ENCODE measurements at regions not wholly inside any gene's neighbourhood (a gene's known extent, or its start where the extent isn't known, plus 50 kb on each side); places are given as distances from the start of the nearest gene placed in this dataset.

DNA sequence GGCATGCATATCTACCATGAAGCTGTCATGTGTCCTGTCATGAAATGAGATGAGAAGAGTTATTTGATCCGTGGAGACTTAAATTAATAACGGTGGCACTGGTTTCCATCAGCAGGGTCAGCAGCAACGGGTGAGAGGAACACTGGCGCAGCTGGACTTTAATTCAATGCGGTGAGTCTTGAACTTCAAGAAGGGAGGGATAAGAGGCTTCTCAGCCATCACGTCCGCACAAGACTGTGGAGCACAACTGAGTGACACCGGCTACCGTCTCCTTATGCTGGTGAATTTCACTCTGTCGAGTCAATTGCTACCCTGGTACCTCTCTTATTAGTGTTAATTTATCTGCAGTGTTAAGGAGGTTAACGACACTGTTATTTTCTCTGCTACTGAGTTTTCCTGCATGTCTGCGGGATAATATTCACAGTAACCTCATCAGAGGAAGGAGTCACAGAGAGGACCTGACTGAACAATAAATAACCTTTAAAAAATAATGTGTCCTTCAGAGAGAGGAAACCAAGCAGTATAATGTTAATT is 236.8 kb downstream of the EPHA4 start:
- no peaks in the 10 kb centered on the region for H3K36me3 Mint-ChIP-seq (ENCODE audit: low read depth)
- H3K4me1 Mint-ChIP-seq (ENCODE audit: low read depth) = no peaks in the 10 kb centered on the region

DNA sequence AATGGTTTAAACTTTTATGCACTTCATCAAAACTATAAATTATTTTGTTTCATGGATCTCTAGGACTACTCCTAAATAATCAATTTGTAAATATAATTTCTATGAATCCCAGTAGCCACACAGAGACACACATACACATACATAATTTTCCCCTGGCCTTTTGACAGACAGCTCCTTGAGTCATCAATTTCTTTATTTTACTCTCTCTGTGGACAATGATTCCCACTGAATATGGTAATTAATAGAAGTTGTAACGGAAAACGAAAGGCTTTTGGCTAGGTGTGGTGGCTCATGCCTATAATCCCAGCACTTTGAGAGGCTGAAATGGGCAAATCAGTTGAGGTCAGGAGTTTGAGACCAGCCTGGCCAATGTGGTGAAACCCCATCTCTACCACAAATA is 235.1 kb downstream of the EPHA4 start:
- no peaks in the 10 kb centered on the region for H3K4me1 Mint-ChIP-seq (ENCODE audit: low read depth)
- no peak overlapping the region for H3K4me3 Mint-ChIP-seq
- DNase-seq (ENCODE audit: low spot score) = no peak
- H3K27ac Mint-ChIP-seq = no peak overlapping the region
- H3K36me3 Mint-ChIP-seq (ENCODE audit: low read depth) = no peaks in the 10 kb centered on the region
- H3K27me3 Mint-ChIP-seq (ENCODE audit: low read depth) = no peaks in the 10 kb centered on the region
- H3K9me3 Mint-ChIP-seq = no peaks in the 10 kb centered on the region

More for the DNA sequence above, 236.8 kb downstream of the EPHA4 start:
- Mint-ChIP-seq H3K27me3 (ENCODE audit: low read depth) (no peaks in the 10 kb centered on the region), H3K4me3 (no peak overlapping the region), H3K27ac (no peak overlapping the region), H3K9me3 (no peaks in the 10 kb centered on the region)
- no peak for DNase-seq (ENCODE audit: low spot score)

DNA sequence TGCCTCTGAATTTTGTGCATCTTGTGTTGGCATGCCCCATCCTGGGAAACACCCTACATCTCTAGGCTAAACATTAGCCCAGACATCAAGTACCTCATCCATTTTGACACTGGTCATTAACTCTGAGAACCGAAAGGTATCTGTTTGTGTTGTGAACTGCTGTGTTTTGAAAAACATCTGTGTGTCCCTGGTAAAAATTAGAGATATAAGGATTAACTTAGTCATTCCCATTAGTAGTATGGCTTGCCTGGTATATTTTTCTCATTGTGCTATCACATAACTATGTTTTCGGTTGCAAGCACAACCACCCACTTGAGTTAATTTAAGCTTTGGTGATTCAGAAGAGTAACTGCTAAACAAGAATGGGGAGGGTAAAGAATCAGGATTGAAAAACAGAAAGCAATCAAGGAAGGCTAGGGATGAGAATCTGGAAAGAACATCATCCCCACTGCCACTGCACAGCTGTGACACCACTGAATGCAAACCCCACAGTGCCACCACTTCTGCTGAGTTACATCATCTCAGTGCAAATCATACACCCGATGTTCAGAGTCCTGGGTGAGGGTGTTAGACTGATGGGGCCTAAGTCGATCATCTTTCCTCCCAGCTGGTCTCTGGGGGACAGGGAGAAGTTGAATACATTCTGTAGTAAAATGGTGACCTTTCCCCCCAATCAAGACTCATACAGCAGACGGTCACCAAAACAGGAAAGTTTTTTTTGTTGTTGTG is 234.0 kb downstream of the EPHA4 start:
- DNase-seq (ENCODE audit: low spot score) = no peak
- Mint-ChIP-seq H3K27ac (no peak overlapping the region), H3K27me3 (ENCODE audit: low read depth) (no peaks in the 10 kb centered on the region), H3K36me3 (ENCODE audit: low read depth) (no peaks in the 10 kb centered on the region), H3K9me3 (no peaks in the 10 kb centered on the region), H3K4me1 (ENCODE audit: low read depth) (no peaks in the 10 kb centered on the region), H3K4me3 (no peak overlapping the region)

DNA sequence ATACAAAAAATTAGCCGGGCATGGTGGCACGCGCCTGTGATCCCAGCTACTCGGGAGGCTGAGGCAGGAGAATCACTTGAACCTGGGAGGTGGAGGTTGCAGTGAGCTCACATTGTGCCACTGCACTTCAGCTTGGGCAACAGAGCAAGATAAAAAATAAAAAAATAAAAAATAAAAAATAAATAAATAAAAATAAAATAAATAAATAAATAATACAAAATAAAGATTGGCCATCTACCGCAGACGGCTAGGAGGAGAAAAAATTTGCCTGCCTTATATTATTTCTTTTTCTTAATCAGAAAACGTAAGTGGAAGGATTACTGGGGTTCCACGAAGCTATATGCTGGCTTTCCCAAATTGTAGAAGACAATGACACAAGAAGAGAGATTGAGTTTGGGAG is 229.7 kb downstream of the EPHA4 start:
- DNase-seq (ENCODE audit: low spot score) = no peak
- H3K27me3 Mint-ChIP-seq (ENCODE audit: low read depth) = peaks cover 3% of the 10 kb centered on the region
- no peak overlapping the region for H3K4me3 Mint-ChIP-seq
- no peaks in the 10 kb centered on the region for H3K9me3 Mint-ChIP-seq
- no peaks in the 10 kb centered on the region for H3K36me3 Mint-ChIP-seq (ENCODE audit: low read depth)
- no peak overlapping the region for H3K27ac Mint-ChIP-seq
- H3K4me1 Mint-ChIP-seq (ENCODE audit: low read depth) = no peaks in the 10 kb centered on the region

GRCh38 chr2:221343524-221343923 is 228.6 kb downstream of the EPHA4 start:
- no peaks in the 10 kb centered on the region for H3K4me1 Mint-ChIP-seq (ENCODE audit: low read depth)
- peaks cover 3% of the 10 kb centered on the region for H3K27me3 Mint-ChIP-seq (ENCODE audit: low read depth)
- no peaks in the 10 kb centered on the region for H3K9me3 Mint-ChIP-seq
- no peaks in the 10 kb centered on the region for H3K36me3 Mint-ChIP-seq (ENCODE audit: low read depth)
- no peak overlapping the region for H3K4me3 Mint-ChIP-seq
- no peak overlapping the region for H3K27ac Mint-ChIP-seq
- no peak for DNase-seq (ENCODE audit: low spot score)

DNA sequence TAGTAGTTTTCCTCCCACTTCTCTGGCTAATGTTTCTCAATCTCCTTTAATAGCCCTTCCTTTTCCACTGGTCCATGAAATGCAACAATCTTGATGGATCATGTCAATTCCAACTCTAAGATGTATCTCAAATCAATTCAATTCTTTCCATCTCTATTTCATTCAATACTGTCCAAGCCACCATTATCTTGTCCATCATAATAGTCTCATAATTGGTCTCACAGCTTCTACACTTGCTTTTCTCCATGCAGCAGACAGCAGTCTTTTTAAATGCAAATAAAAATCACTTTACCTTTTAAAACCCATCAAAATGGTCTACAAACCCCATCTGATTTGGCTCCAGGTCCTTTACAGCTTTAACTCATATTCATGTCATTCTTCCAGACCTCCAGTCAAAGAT is 226.6 kb downstream of the EPHA4 start:
- no peaks in the 10 kb centered on the region for H3K9me3 Mint-ChIP-seq
- no peak overlapping the region for H3K4me3 Mint-ChIP-seq
- H3K27me3 Mint-ChIP-seq (ENCODE audit: low read depth) = peaks cover 3% of the 10 kb centered on the region
- H3K27ac Mint-ChIP-seq = no peak overlapping the region
- H3K4me1 Mint-ChIP-seq (ENCODE audit: low read depth) = no peaks in the 10 kb centered on the region
- H3K36me3 Mint-ChIP-seq (ENCODE audit: low read depth) = no peaks in the 10 kb centered on the region
- DNase-seq (ENCODE audit: low spot score) = no peak

DNA sequence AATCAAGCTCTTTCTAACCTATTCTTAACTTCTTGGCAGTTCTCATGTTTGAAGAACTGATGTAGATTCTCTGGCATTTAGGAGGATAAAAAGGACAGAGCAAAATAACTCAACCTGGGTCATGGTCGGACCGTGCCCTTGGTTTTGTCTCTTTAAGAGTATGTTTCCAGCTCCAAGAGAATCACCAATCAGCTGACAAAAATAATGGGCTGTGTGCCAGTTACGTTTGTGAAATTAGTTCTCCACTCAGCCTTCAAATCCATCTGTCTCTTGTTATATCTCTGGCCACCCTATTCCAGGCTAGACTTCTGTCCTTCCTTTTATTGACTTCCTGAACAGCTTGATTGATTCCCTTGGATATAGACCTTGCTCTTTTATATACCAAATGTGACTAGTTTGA is 225.7 kb downstream of the EPHA4 start:
- Mint-ChIP-seq H3K4me1 (ENCODE audit: low read depth) (no peaks in the 10 kb centered on the region), H3K27me3 (ENCODE audit: low read depth) (peaks cover 4% of the 10 kb centered on the region), H3K36me3 (ENCODE audit: low read depth) (no peaks in the 10 kb centered on the region), H3K4me3 (no peak overlapping the region), H3K9me3 (no peaks in the 10 kb centered on the region), H3K27ac (no peak overlapping the region)
- no peak for DNase-seq (ENCODE audit: low spot score)

GRCh38 chr2:221347471-221347870 is 224.6 kb downstream of the EPHA4 start:
- Mint-ChIP-seq H3K27ac (no peak overlapping the region), H3K4me3 (no peak overlapping the region), H3K36me3 (ENCODE audit: low read depth) (no peaks in the 10 kb centered on the region), H3K9me3 (no peaks in the 10 kb centered on the region), H3K4me1 (ENCODE audit: low read depth) (no peaks in the 10 kb centered on the region), H3K27me3 (ENCODE audit: low read depth) (peaks cover 4% of the 10 kb centered on the region)
- no peak for DNase-seq (ENCODE audit: low spot score)

- Mint-ChIP-seq H3K27ac (no peak overlapping the region), H3K36me3 (ENCODE audit: low read depth) (no peaks in the 10 kb centered on the region), H3K27me3 (ENCODE audit: low read depth) (peaks cover 1% of the 10 kb centered on the region), H3K9me3 (no peaks in the 10 kb centered on the region), H3K4me1 (ENCODE audit: low read depth) (no peaks in the 10 kb centered on the region), H3K4me3 (no peak overlapping the region)
- no peak for DNase-seq (ENCODE audit: low spot score)
These were observed 221.5 kb downstream of the EPHA4 start for GRCh38 chr2:221350616-221351015.

- Mint-ChIP-seq H3K9me3 (no peaks in the 10 kb centered on the region), H3K27ac (no peak overlapping the region), H3K4me1 (ENCODE audit: low read depth) (no peaks in the 10 kb centered on the region), H3K36me3 (ENCODE audit: low read depth) (no peaks in the 10 kb centered on the region), H3K27me3 (ENCODE audit: low read depth) (peaks cover 1% of the 10 kb centered on the region), H3K4me3 (no peak overlapping the region)
- no peak for DNase-seq (ENCODE audit: low spot score)
These were observed 218.9 kb downstream of the EPHA4 start for GRCh38 chr2:221353201-221353600.

- Mint-ChIP-seq H3K27me3 (ENCODE audit: low read depth) (no peaks in the 10 kb centered on the region), H3K27ac (no peak overlapping the region), H3K4me1 (ENCODE audit: low read depth) (no peaks in the 10 kb centered on the region), H3K36me3 (ENCODE audit: low read depth) (no peaks in the 10 kb centered on the region), H3K9me3 (no peaks in the 10 kb centered on the region), H3K4me3 (no peak overlapping the region)
- no peak for DNase-seq (ENCODE audit: low spot score)
These were observed 211.8 kb downstream of the EPHA4 start for GRCh38 chr2:221360312-221360711.

DNA sequence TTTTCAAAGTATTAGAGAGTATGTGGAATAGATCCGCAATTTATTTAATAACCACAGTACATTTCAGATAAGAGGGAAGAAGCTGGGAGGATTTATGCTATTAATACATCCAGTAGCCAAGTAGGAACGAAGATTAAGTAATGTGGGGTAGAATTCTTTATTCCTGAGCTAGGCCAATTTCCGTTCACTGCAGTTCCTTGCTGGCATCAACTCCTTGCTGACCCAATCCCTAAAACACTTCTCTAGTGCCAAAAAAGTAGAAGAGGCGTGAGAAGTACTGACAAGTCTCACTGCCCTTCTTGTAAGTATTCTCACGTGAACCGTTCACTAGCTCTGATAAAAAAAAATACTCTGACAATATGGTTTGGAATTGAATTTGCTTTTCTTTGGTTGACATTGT is 211.4 kb downstream of the EPHA4 start:
- no peaks in the 10 kb centered on the region for H3K36me3 Mint-ChIP-seq (ENCODE audit: low read depth)
- H3K27ac Mint-ChIP-seq = no peak overlapping the region
- DNase-seq (ENCODE audit: low spot score) = no peak
- H3K4me3 Mint-ChIP-seq = no peak overlapping the region
- no peaks in the 10 kb centered on the region for H3K4me1 Mint-ChIP-seq (ENCODE audit: low read depth)
- no peaks in the 10 kb centered on the region for H3K27me3 Mint-ChIP-seq (ENCODE audit: low read depth)
- H3K9me3 Mint-ChIP-seq = no peaks in the 10 kb centered on the region

DNA sequence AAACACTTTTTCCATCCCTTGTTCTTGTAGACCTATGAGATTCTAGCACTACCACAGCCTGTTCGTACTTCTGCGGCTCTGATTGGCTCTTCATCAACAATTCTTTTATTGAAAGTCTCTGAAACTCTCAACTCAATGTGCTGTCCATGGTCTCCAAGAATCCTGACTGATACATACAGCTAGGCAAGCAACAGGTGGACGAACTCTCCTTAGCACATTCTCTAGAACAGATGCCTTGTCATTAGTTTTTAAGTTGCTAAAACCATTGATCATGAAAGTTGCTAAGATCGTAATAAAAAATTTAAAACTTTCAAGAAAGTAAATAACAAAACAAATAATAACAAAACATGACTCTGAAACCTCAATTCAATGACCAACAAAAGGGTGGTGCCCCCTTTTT is 210.5 kb downstream of the EPHA4 start:
- no peak overlapping the region for H3K4me3 Mint-ChIP-seq
- H3K4me1 Mint-ChIP-seq (ENCODE audit: low read depth) = no peaks in the 10 kb centered on the region
- no peaks in the 10 kb centered on the region for H3K9me3 Mint-ChIP-seq
- H3K27me3 Mint-ChIP-seq (ENCODE audit: low read depth) = no peaks in the 10 kb centered on the region
- no peak for DNase-seq (ENCODE audit: low spot score)
- no peak overlapping the region for H3K27ac Mint-ChIP-seq
- H3K36me3 Mint-ChIP-seq (ENCODE audit: low read depth) = no peaks in the 10 kb centered on the region

DNA sequence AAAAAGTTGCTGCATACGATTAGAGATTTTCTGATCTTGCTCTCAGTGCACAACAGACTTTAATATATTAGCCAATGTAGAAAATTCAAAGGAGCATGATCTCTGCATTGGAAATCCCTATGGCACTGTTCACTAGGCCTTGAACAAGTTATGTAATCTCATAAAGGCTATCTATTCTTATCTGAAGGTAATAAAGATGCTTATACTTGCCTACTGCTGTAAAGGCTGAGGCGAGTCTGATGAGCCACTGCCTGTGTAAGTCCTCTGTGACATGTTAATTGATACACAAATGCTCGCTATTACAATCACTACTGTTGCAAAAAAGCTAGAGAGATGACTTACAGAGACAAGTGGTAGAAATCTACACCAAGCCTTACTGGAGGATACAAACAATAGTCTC is 207.4 kb downstream of the EPHA4 start:
- Mint-ChIP-seq H3K9me3 (no peaks in the 10 kb centered on the region), H3K27me3 (ENCODE audit: low read depth) (no peaks in the 10 kb centered on the region), H3K4me3 (no peak overlapping the region), H3K4me1 (ENCODE audit: low read depth) (no peaks in the 10 kb centered on the region), H3K36me3 (ENCODE audit: low read depth) (no peaks in the 10 kb centered on the region), H3K27ac (no peak overlapping the region)
- no peak for DNase-seq (ENCODE audit: low spot score)

Data from T-helper 2 cell treated with Interferon-gamma antibody and Interleukin-4, amounts not matched to agents 5 μg/mL and 100 μg/mL, for 36 hours (primary cell).